Fibroblast of villous mesenchyme (primary cell): ENCODE measurements at regions not wholly inside any gene's neighbourhood (a gene's known extent, or its start where the extent isn't known, plus 50 kb on each side); places are given as distances from the start of the nearest gene placed in this dataset.

ENCODE experiments used
- DNase-seq: peaks from one replicate; pipeline ENCODE4 v3.0.0-alpha.2; 2010; ENCODE audit warnings: low read depth
- H3K4me3 ChIP-seq: 2 replicates; pipeline ENCODE4 v1.5.1; 2011; ENCODE audit warnings: low read depth, mild to moderate bottlenecking, low read length
- TF ChIP-seq, protein P1 (sequence below): IDR thresholded peaks from 2 replicates; pipeline ENCODE4 v1.5.1; 2012; ENCODE audit warnings: low read depth, mild to moderate bottlenecking, low read length; ENCODE audit not compliant: insufficient read depth

- no peak for DNase-seq
- TF ChIP-seq, protein P1, sequence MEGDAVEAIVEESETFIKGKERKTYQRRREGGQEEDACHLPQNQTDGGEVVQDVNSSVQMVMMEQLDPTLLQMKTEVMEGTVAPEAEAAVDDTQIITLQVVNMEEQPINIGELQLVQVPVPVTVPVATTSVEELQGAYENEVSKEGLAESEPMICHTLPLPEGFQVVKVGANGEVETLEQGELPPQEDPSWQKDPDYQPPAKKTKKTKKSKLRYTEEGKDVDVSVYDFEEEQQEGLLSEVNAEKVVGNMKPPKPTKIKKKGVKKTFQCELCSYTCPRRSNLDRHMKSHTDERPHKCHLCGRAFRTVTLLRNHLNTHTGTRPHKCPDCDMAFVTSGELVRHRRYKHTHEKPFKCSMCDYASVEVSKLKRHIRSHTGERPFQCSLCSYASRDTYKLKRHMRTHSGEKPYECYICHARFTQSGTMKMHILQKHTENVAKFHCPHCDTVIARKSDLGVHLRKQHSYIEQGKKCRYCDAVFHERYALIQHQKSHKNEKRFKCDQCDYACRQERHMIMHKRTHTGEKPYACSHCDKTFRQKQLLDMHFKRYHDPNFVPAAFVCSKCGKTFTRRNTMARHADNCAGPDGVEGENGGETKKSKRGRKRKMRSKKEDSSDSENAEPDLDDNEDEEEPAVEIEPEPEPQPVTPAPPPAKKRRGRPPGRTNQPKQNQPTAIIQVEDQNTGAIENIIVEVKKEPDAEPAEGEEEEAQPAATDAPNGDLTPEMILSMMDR = no peak
- no peak overlapping the region for H3K4me3 ChIP-seq
These were observed 82.5 kb upstream of the HOXC13 start for GRCh38 chr12:53856132-53856531.

DNA sequence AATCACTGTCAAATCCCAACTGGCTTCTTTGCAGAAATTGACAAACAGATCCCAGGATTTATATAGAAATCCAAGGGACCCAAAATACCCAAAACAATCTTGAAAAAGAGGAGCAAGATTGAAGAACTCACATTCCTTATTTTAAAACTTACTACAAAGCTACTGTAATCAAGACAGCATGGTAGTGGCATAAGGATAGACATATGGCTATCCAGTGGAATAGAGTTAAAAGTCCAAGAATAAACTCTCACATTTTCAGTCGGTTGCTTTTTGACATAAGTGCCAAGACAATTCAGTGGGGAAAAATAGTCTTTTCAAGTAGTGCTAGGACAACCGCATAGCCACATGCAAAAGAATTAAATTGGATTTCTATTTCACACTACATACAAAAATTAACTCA is 81.0 kb upstream of the HOXC13 start:
- no peak overlapping the region for H3K4me3 ChIP-seq
- TF ChIP-seq, protein P1 = no peak
- DNase-seq = no peak

DNA sequence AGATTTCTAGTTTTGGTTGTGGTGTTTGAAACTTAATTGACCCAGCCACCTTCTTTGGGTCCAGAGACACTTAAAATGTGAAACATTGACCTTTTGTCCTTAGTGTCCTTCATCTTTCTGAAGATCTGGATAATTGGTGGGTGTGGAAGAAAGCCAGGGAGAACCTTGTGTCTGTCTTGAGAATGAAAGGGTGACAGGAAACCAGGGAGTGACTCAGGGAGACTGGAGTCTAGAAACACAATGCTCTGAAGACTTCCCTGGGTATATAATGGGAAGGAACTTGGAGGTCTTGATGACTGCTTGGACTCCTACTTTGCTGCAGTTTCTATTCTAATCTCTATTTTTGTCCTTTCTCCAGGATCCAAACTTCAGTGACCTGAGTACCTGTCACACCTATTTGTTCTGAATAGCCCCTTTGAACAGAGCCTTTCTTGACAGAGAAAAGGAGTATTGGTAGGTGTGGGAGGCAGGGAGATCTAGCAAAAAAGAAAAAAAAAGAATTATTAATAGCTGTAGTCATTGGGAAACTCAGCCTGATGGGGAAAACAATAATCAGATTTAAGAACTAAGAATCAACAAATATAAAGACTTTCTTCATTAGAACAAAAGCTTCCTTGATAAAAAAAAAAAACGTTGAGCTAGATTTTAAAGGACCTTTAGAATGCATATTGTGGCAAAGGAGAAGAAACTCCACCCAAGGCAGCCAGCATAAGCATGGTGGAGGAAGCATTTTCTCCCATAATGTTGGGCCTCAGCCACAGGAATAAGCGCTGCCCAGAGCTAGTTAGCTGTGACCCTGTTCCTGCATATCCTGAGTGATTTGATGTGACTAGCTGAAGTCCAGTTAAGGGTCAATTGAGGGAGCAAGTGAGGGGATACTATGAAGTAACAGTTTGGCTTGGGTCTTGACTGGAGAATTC is 77.9 kb upstream of the HOXC13 start:
- DNase-seq = no peak

GRCh38 chr12:53862206-53862605 is 76.4 kb upstream of the HOXC13 start:
- no peak overlapping the region for H3K4me3 ChIP-seq
- TF ChIP-seq, protein P1 = no peak
- DNase-seq = no peak

More for the DNA sequence above, 77.9 kb upstream of the HOXC13 start:
- TF ChIP-seq, protein P1 = no peak
- H3K4me3 ChIP-seq = no peak overlapping the region

DNA sequence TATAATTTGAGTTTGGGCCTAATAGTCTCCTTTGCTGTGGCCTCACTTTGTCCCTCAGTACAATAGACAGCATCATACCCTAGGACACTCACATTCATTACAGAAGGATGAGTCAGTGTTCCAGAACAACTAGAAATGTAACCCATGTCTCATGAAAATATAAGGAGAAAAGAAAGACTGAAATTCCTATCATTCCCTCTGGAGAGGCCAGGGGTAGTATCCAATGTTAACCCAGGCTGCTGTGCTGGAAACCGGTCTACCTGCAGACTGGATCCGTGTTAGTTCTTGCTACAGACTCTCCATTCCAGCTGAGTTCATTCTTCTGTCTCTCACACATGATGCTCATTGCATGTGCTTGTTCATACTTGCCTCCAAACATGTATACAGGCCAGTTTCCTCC is 75.8 kb upstream of the HOXC13 start:
- no peak for DNase-seq
- TF ChIP-seq, protein P1 = no peak

DNA sequence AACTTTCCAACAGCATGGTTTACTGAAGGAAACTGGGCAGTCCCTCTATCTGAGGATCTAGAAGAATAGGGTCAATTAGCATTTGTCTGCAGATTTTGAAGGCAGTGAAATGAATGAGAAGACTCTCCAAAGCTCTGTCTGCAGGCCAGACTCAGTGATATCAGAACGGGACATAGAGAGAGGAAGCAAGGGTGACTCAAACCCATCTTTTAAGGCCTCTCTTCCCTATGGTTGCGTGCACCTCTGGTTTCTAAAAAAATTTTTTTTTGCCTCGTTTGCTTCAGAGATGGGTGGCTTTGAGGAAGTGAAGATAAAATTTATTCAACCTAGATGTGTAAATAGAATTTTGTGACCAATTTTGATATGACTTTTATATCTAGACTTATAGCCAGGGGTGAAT is 71.9 kb upstream of the HOXC13 start:
- no peak overlapping the region for H3K4me3 ChIP-seq
- no peak for DNase-seq
- TF ChIP-seq, protein P1 = no peak

More for the DNA sequence above, 75.8 kb upstream of the HOXC13 start:
- no peak overlapping the region for H3K4me3 ChIP-seq
